ENCODE measurements at regions not wholly inside any gene's neighbourhood (a gene's known extent, or its start where the extent isn't known, plus 50 kb on each side); places are given as distances from the start of the nearest gene placed in this dataset.
"Not testable (repeated sequence)": the region's sequence is repeated elsewhere in the genome, so short reads cannot be mapped to it uniquely, and the experiment has no call there.

DNA sequence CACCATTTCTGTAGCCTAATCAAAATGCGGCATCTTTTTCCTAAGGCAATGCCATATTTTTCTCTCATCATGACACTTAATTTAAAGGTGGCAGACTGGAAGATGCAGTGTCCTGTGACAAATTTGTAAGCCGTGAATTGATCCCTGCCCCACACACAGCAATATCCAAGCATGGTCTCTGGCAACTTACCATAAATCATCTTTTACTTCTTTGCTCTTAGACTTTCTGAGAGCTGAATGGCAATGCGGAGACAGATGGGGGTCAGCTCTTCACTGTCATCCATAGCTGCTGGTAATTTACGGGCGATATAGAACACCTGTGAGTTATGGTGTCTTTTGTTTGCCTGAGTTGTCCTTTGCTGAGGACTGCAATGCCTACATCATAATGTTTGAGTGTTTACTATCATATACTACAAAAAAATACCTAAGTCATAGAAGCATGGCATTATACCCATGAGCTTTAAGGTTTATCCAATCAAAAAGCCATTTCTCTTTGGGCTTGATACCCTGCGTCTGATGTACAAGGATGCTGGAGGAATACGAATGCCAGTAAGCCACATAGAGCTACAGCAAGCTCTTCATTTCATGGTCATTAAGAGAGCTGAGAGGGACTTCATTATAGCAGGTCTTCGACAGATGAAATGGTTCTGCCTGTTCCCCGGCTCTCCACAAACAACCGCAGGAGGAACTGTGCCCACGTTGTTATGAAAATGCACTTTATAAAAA lies 148.1 kb downstream of the TRIML1 start:
- no peak for DNase-seq

DNA sequence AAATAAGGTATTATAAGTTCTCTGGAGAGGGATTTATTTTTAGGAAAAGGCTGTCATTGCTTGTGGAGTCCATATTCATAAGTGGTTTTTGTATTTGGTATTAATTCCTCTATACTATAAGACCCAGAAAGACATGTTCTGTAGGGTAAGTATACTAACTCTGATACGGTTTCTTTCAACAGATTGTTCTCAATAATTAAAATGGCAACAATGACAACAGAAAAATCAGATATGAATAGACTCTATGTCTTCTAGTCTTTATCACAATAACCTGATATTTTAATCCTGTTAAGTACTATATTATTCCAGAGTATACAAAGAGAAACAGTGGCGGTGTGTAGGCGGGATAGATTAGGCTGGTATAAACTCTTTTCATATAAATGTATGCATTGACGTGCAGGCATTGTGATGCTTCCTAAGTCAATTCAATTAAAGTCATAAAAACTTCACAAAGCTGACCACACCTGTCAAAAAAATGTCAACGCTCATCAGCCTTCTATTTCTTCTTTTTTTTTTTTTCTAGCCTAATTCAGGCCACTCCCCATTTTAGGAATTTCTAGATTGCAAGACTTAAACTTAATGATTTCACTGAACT lies 150.4 kb downstream of the TRIML1 start:
- DNase-seq, result no peak

DNA sequence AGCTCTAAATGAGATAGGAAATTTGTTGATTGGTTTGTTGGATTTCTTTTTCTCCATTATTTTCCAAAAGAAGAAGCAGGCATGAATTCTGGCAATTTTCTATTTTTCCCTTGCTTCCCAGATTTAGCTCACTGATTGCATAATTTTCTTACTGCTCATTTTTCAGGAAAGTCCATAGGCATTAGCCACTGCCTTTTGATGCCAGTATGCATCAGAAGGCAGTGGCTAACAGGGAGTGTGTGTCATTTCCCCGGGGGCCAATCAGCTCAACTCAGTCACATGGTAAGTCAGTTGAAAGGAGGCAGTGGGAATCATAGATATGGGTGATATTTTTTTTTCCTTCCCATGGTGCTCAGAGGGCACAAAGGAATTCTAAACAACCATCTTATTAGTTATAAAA lies 156.7 kb downstream of the TRIML1 start:
- no peak for DNase-seq

DNA sequence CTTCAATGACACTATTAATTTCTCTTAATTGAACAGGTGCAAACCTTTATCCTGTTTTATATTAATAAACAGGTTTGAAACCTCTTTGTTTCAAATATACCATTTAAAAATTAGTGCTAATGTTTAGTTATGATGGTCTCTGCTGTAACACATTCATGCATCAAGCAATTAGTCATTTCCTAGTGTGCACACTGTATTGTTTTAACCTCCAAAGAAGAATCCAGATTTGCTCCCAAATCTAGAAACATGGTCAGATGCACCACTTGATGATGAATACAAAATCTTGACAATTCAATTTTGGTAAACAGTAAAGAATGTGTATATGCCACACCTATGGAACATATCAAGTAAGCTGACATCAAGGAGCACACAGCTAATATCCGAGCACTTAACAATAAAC lies 157.1 kb downstream of the TRIML1 start:
- no peak for DNase-seq

GRCh38 chr4:188297873-188298272 lies 158.6 kb downstream of the TRIML1 start:
- no peak for DNase-seq

GRCh38 chr4:188299161-188299560 lies 159.9 kb downstream of the TRIML1 start:
- peak; percentile 6 for DNase-seq

DNA sequence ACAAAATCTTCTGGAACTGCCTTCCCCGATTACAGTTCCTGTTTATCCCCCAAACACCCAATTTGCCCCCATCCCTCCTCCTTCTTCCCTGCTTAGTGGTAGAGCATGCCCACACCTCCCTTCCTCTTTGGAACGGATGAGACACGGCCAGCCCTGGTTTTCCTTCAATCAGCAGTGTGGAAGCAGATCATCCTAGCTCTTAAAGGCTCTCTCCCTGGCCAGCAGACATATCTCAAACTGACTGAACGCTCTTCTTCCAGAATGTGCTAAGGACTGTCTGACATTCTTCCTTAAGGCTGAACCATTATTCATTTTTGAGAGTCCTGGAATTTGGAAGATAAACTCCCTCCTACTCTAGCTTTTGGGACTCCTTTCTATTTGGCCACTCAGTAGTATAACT lies 161.1 kb downstream of the TRIML1 start:
- DNase-seq, result peak; percentile 67

DNA sequence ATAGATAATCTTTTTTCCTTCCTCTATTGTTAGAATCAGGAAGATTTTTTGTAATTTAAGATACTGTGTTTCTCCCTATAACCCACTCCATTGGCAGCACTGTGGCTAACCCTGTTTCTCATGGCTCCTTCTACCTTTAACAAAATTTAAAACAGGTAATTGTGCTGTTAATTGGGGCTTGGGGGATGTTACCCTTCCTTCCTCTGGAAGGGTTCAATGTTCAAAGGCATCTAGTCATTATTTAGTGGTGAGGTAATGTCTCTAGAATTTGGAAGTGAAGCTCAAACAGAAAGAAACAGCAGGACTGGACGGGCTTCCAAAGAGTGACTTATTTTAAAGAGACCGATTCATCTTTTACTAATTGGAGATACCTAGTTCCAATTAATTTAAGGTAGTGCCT lies 166.4 kb downstream of the TRIML1 start:
- no peak for DNase-seq

DNA sequence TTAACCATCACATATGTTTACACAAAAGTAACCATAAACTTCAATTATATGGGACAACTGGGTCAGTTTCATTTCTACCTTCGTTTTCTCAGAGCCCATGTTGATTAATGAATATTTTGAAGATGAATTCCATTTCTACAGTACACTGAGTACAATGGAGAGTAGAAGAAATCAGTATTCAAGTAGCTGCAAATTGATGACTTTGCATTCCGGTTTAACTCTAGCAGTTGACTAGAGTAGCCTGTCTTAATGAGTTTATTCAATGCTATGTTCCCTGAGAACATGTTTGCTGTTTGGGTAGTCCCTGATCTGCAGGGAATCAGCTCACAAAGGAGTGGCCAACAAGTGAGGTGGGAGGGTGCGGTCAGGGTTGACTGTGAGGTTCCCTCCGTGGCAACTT lies 168.3 kb downstream of the TRIML1 start:
- DNase-seq, result no peak

DNA sequence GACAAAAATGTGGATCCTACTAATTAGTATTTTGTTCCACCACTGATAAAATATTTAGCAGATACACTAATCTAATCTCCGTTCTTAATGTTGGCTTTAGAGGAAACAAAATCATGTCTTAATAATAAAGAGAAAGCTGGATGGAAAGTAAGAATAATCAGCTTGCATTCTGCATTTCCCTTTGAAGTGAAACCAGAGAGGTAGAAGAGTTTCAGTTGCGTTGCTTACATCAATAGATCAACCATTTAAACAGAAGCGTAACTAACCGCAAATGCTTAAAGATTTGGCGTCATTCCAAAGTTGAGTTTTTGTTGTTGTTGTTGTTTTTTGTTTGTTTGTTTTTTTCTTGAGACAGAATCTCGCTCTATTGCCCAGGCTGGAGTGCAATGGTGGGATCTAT lies 168.9 kb downstream of the TRIML1 start:
- DNase-seq, result no peak

GRCh38 chr4:188316391-188316790 lies 177.2 kb downstream of the TRIML1 start:
- no peak for DNase-seq

DNA sequence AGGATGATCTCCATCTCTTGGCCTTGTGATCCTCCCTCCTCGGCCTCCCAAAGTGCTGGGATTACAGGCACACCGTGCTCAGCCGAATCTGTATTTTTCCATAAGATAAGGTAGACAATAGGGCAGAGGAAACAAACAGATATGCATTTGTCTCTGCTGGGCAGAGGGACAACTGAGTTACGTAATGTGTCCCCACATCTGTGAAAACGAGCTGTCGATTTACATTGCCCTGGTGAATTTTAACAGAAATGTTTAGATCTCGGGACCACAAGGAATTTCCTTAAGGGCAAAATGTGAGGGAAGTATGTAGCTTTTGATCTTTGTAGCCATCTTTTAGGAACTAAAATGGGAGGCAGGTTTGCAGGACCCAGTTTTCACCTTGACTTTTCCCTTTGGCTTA lies 189.7 kb downstream of the TRIML1 start:
- no peak for DNase-seq

DNA sequence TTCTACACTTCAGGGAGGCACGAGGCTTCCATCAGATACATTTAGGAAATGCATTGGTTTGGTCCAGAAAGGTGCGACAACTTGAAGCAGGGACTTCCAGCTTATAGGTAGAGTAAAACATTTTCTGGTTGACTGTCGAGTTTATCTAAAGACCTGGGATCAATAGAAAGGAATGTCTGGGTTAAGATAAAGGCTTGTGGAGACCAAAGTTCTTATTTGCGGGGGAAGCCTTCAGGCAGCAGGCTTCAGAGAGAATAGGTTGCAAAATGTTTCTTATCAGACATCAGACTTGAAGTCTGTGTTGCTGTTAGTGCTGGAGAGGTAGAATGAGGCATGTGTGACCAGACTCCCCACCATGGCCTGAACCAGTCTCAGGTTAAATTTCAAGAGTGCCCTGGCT lies 190.3 kb downstream of the TRIML1 start:
- no peak for DNase-seq

GRCh38 chr4:188332265-188332664 lies 193.0 kb downstream of the TRIML1 start:
- no peak for DNase-seq

- DNase-seq, result no peak
These were observed 197.7 kb downstream of the TRIML1 start for GRCh38 chr4:188336891-188337290.

DNA sequence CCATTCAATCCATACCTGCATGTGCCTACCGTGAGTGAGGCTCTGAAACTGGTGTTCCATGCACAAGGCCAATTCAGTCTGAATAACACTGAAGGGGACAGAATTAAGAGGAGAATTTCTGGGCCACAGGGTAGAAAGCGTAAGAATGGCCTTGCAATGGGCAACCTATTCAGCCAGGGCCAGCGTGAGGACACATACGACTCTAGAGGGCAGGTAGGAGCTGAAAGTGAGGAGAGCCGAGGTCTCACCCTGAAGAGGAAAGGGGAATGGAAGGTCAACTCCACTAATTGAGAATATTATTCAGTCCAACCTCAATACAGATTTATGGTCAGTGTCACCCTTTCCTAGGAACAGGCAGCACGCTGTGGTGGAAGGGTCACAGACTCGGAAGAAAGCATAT lies 202.2 kb downstream of the TRIML1 start:
- no peak for DNase-seq

DNA sequence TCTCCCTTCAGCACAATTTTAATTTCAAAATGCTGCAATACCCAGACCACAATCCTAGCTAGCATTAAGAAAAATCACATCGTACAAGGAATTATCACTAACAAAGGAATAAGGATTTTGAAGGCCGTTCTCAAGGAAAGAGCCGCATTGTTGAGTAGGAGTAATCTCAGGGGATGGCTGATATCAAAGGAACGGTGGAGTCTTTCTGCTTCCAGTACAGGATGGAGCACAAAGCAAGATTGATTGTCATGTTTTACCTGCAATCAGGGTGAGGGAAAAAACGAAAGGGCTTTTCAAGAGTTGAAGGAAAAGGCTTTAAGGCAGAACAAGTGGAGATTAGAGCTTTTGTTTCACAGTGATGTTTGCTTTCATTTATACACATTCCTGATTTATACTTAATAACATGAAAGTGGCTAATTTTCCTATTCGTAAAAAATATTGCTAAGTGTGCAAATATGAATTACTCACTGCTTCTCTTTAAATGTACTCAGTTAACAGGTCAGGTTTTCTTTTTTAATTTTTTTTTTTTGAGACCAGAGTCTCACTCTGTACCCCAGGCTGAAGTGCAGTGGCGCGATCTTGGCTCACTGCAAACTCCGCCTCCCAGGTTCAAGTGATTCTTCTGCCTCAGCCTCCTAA lies 207.0 kb downstream of the TRIML1 start:
- DNase-seq, result no peak

DNA sequence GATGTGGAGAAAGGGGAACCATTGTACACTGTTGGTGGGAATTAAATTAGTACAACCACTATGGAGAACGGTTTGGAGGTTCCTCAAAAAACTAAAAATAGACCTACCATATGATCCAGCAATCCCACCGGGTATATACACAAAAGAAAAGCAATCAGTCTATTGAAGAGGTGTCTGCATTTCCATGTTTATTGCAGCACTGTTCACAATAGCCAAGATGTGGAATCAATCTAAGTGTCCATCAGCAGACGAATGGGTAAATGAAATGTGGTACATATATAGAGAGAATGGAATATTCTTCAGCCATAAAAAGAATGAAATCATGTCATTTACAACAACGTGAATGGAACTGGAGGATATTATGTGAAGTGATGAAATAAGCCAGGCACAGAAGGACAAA lies 208.1 kb downstream of the TRIML1 start:
- no peak for DNase-seq

- not testable (repeated sequence) for DNase-seq
These were observed 210.3 kb downstream of the TRIML1 start for GRCh38 chr4:188349569-188349968.

GRCh38 chr4:188363196-188363595 lies 224.0 kb downstream of the TRIML1 start:
- no peak for DNase-seq

GRCh38 chr4:188370777-188371176 lies 231.5 kb downstream of the TRIML1 start:
- DNase-seq, result no peak

GRCh38 chr4:188372058-188372457 lies 232.8 kb downstream of the TRIML1 start:
- DNase-seq, result no peak

DNA sequence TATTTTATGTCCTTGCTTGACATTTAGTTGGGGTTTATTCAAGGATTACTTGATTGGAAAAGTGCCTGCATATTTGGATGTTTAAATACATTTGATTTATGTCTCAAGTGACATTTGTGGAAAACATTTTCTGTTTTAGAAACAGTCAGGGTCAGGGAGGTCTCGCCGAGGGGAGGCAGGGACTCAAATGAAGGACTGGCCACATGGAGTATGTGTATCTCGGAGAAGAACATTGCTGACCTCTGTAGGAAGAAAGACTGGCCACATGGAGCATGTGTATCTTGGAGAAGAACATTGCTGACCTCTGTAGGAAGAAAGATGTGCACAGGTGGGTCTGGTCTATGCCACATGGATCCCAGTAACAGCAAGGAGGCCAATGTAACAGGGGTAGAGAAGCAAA lies 233.6 kb downstream of the TRIML1 start:
- no peak for DNase-seq

DNA sequence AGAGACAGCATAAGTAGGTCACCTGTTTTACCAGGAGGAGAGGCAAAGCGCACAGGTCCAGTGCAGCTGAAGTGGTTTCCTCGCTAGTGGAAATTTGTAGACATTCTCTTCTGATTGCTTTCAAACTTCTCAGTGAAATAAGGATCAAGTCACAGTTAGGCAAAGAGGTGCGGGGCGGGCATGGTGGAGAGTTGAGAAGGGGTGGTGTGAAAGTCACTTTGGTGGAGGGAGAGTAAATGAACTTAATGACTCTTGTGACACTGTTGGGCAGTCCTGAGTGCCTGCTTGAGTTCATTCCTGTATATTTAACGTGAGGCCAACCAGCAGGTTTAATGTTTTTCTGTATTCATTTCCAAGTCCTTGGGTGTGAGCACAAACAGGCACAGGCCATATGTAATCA lies 235.6 kb downstream of the TRIML1 start:
- DNase-seq, result no peak

GRCh38 chr4:188377816-188378215 lies 238.6 kb downstream of the TRIML1 start:
- no peak for DNase-seq

Data from NCI-H2029 treated with DMSO at 0.1 percent for 48 hours (cell line).